Keratinocyte (primary cell): ENCODE measurements at regions not wholly inside any gene's neighbourhood (a gene's known extent, or its start where the extent isn't known, plus 50 kb on each side); places are given as distances from the start of the nearest gene placed in this dataset.

Source experiments
- DNase-seq: peaks from one replicate; pipeline ENCODE4 v3.0.0-alpha.2; 2011; ENCODE audit warnings: low read depth, missing footprints, low spot score
- FAIRE-seq: peaks from 2 replicates; lab custom pipeline; 2011; peaks lifted over from hg19 to GRCh38; lab: Jason Lieb, UNC
- H2AFZ ChIP-seq: 2 replicates; pipeline ENCODE4 v1.6.0; 2012; ENCODE audit warnings: low read length, control low read depth, inconsistent platforms; ENCODE audit not compliant: control insufficient read depth
- H3K27ac ChIP-seq: 2 replicates; pipeline ENCODE4 v1.5.1; 2011; ENCODE audit warnings: low read length; ENCODE audit not compliant: control insufficient read depth, insufficient read depth
- H3K27me3 ChIP-seq: 3 replicates; pipeline ENCODE4 v1.6.0; 2011; ENCODE audit warnings: low read length; ENCODE audit not compliant: control insufficient read depth, insufficient read depth; ENCODE audit errors: extremely low read depth
- H3K36me3 ChIP-seq, 2 experiments: 2 replicates in 1 of 2; 3 replicates in 1 of 2; pipeline ENCODE4 v1.5.1; 2011; ENCODE audit warnings: low read length in 2 of 2, mild to moderate bottlenecking in 1 of 2; ENCODE audit not compliant: control insufficient read depth in 2 of 2, insufficient read depth in 2 of 2; ENCODE audit errors: extremely low read depth in 1 of 2
- H3K4me1 ChIP-seq: 3 replicates; pipeline ENCODE4 v1.5.1; 2011; ENCODE audit warnings: low read length; ENCODE audit not compliant: control insufficient read depth, insufficient read depth; ENCODE audit errors: extremely low read depth
- H3K4me2 ChIP-seq: 3 replicates; pipeline ENCODE4 v1.6.0; 2011; ENCODE audit warnings: low read depth, low read length; ENCODE audit not compliant: control insufficient read depth, insufficient read depth; ENCODE audit errors: extremely low read depth
- H3K4me3 ChIP-seq, 3 experiments: fragments of 200-600 bp in 1 of 3; sonication (generic) in 1 of 3; 2 replicates in 2 of 3; 3 replicates in 1 of 3; pipeline ENCODE4 v1.5.1; 2011 to 2016; ENCODE audit warnings: low read length in 3 of 3, mild to moderate bottlenecking in 3 of 3, control low read depth in 2 of 3, inconsistent platforms in 1 of 3, low read depth in 1 of 3, mixed read lengths in 1 of 3, mixed run types in 1 of 3, moderate library complexity in 1 of 3; ENCODE audit not compliant: control insufficient read depth in 2 of 3, insufficient read depth in 2 of 3; ENCODE audit errors: extremely low read depth in 1 of 3
- H3K79me2 ChIP-seq: 2 replicates; pipeline ENCODE4 v1.6.0; 2012; ENCODE audit warnings: low read length; ENCODE audit not compliant: control insufficient read depth, insufficient read depth
- H3K9ac ChIP-seq: 3 replicates; pipeline ENCODE4 v1.6.0; 2011; ENCODE audit warnings: low read length; ENCODE audit not compliant: control insufficient read depth, insufficient read depth; ENCODE audit errors: extremely low read depth
- H3K9me1 ChIP-seq: 3 replicates; pipeline ENCODE4 v1.6.0; 2011; ENCODE audit warnings: low read length; ENCODE audit not compliant: control insufficient read depth, insufficient read depth; ENCODE audit errors: extremely low read depth
- H3K9me3 ChIP-seq: 2 replicates; pipeline ENCODE4 v1.5.1; 2012; ENCODE audit warnings: low read depth, low read length; ENCODE audit not compliant: control insufficient read depth
- H4K20me1 ChIP-seq: 3 replicates; pipeline ENCODE4 v1.6.0; 2011; ENCODE audit warnings: low read length; ENCODE audit not compliant: control insufficient read depth, insufficient read depth; ENCODE audit errors: extremely low read depth
- EZH2 ChIP-seq: IDR thresholded peaks from one replicate; pipeline ENCODE4 v1.6.1; 2012; ENCODE audit warnings: inconsistent platforms, mild to moderate bottlenecking, low read length, moderate library complexity
- dilution Hi-C: fragments of 300-500 bp; cut with MboI; formaldehyde crosslinking; loops from one replicate; pipeline ENCODE4 v1.7.0; 2020; ENCODE audit warnings: low sequenced_read_pairs; ENCODE audit not compliant: extremely low pct_ligation_motif_present
- TF ChIP-seq, protein P1 (sequence below), 3 experiments: IDR thresholded peaks in 1 of 3; conservative IDR thresholded peaks in 1 of 3; optimal IDR thresholded peaks in 1 of 3; 2 replicates in 2 of 3; 3 replicates in 1 of 3; pipeline versions ENCODE3 to v1.5.1; 2011; ENCODE audit warnings: low read length in 3 of 3, mild to moderate bottlenecking in 3 of 3, moderate library complexity in 2 of 3, control low read depth in 1 of 3, inconsistent platforms in 1 of 3; ENCODE audit not compliant: insufficient read depth in 2 of 3; ENCODE audit errors: extremely low read depth in 1 of 3

DNA sequence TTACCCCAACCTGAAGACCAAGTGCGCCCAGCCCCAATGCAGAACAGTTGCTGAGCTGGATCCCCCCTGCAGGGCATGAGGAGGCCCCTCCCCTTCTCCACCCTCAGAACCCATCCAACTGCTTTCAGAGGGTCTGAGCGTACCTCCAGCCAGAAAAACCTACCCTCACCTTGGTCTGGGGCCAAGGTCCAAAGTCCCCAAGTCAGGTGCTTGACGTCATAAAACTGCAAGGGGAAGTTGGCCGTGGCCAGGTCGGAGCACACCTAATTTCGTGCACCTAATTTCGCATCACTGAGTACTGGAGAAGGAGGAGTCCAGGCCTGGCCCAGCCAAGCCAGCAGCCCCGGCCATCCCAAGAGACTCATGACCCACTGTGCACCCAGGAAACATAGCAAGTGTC is 289.8 kb downstream of the CTTN start:
- no peak for FAIRE-seq
- no peak overlapping the region for H3K27ac ChIP-seq
- no peaks in the 10 kb centered on the region for H3K9me1 ChIP-seq
- no peaks in the 10 kb centered on the region for H3K36me3 ChIP-seq
- no peaks in the 10 kb centered on the region for H3K27me3 ChIP-seq
- H3K4me1 ChIP-seq = no peaks in the 10 kb centered on the region
- no peak overlapping the region for H3K4me3 ChIP-seq
- H4K20me1 ChIP-seq = no peaks in the 10 kb centered on the region
- no peak for TF ChIP-seq EZH2
- TF ChIP-seq, protein P1, sequence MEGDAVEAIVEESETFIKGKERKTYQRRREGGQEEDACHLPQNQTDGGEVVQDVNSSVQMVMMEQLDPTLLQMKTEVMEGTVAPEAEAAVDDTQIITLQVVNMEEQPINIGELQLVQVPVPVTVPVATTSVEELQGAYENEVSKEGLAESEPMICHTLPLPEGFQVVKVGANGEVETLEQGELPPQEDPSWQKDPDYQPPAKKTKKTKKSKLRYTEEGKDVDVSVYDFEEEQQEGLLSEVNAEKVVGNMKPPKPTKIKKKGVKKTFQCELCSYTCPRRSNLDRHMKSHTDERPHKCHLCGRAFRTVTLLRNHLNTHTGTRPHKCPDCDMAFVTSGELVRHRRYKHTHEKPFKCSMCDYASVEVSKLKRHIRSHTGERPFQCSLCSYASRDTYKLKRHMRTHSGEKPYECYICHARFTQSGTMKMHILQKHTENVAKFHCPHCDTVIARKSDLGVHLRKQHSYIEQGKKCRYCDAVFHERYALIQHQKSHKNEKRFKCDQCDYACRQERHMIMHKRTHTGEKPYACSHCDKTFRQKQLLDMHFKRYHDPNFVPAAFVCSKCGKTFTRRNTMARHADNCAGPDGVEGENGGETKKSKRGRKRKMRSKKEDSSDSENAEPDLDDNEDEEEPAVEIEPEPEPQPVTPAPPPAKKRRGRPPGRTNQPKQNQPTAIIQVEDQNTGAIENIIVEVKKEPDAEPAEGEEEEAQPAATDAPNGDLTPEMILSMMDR (optimal IDR thresholded peaks at IDR 0.05 in 1 of 3, IDR thresholded peaks at IDR 0.05 in 1 of 3, conservative IDR thresholded peaks at IDR 0.05 in 1 of 3; ENCODE audit: extremely low read depth in 1 of 3, insufficient read depth in 2 of 3, low read length in 3 of 3) = no peak
- H3K4me2 ChIP-seq = no peak overlapping the region
- no peaks in the 10 kb centered on the region for H3K9me3 ChIP-seq
- no peak overlapping the region for H2AFZ ChIP-seq
- no peak for DNase-seq
- H3K79me2 ChIP-seq = no peaks in the 10 kb centered on the region
- no peak overlapping the region for H3K9ac ChIP-seq
- dilution Hi-C loops = no loop called here

- Histone ChIP-seq H3K79me2 (no peaks in the 10 kb centered on the region), H3K27ac (no peak overlapping the region), H3K27me3 (no peaks in the 10 kb centered on the region), H3K9me1 (no peaks in the 10 kb centered on the region), H3K4me2 (no peak overlapping the region), H3K9ac (no peak overlapping the region), H3K4me1 (no peaks in the 10 kb centered on the region), H2AFZ (no peak overlapping the region), H3K9me3 (no peaks in the 10 kb centered on the region), H4K20me1 (no peaks in the 10 kb centered on the region), H3K4me3 (no peak overlapping the region), H3K36me3 (no peaks in the 10 kb centered on the region)
- DNase-seq = no peak
- TF ChIP-seq, protein P1 (optimal IDR thresholded peaks at IDR 0.05 in 1 of 3, IDR thresholded peaks at IDR 0.05 in 1 of 3, conservative IDR thresholded peaks at IDR 0.05 in 1 of 3; ENCODE audit: extremely low read depth in 1 of 3, insufficient read depth in 2 of 3, low read length in 3 of 3) = no peak
- TF ChIP-seq EZH2 = no peak
- no peak for FAIRE-seq
- dilution Hi-C loops = no loop called here
Observed at GRCh38 chr11:70689764-70690163, 291.4 kb downstream of the CTTN start.
